ENCODE measurements at regions not wholly inside any gene's neighbourhood (a gene's known extent, or its start where the extent isn't known, plus 50 kb on each side); places are given as distances from the start of the nearest gene placed in this dataset.
"Not testable (repeated sequence)": the region's sequence is repeated elsewhere in the genome, so short reads cannot be mapped to it uniquely, and the experiment has no call there.

GRCh38 chr6:3962291-3963280 is 113.4 kb downstream of the FAM50B start:
- DNase-seq: peak in 1 of 2 experiments; percentile 7

GRCh38 chr6:3963426-3963825 is 114.3 kb downstream of the FAM50B start:
- no peak for DNase-seq

GRCh38 chr6:3965071-3965718 is 113.7 kb downstream of the FAM217A start:
- DNase-seq: no peak

GRCh38 chr6:3966426-3966825 is 112.5 kb downstream of the FAM217A start:
- DNase-seq: no peak

- no peak for DNase-seq
Measured at GRCh38 chr6:3970097-3970496, 108.8 kb downstream of the FAM217A start.

- DNase-seq: not testable (repeated sequence)
Measured at GRCh38 chr6:3973152-3973551, 105.8 kb downstream of the FAM217A start.

- DNase-seq: no peak
Measured at GRCh38 chr6:3977875-3978711, 100.8 kb downstream of the FAM217A start.

- DNase-seq: not testable (repeated sequence)
Measured at GRCh38 chr6:3978966-3979365, 100.0 kb downstream of the FAM217A start.

- DNase-seq: no peak
Measured at GRCh38 chr6:3981917-3982316, 97.0 kb downstream of the FAM217A start.

GRCh38 chr6:3983778-3984177 is 95.2 kb downstream of the FAM217A start:
- DNase-seq: no peak

GRCh38 chr6:3984494-3984893 is 94.4 kb downstream of the FAM217A start:
- no peak for DNase-seq

- DNase-seq: no peak
Measured at GRCh38 chr6:3986241-3986640, 92.7 kb downstream of the FAM217A start.

- DNase-seq: no peak
Measured at GRCh38 chr6:3987053-3987452, 91.9 kb downstream of the FAM217A start.

GRCh38 chr6:3987576-3987975 is 91.4 kb downstream of the FAM217A start:
- no peak for DNase-seq

GRCh38 chr6:3990692-3991491 is 88.0 kb downstream of the FAM217A start:
- DNase-seq: peak; percentile 82

GRCh38 chr6:3991941-3992340 is 87.0 kb downstream of the FAM217A start:
- no peak for DNase-seq

GRCh38 chr6:3996349-3996748 is 82.6 kb downstream of the FAM217A start:
- DNase-seq: no peak

- no peak for DNase-seq
Measured at GRCh38 chr6:3997177-3997770, 81.7 kb downstream of the FAM217A start.

- no peak for DNase-seq
Measured at GRCh38 chr6:3999800-4000661, 78.9 kb downstream of the FAM217A start.

- DNase-seq: no peak
Measured at GRCh38 chr6:4004249-4004648, 74.7 kb downstream of the FAM217A start.
